SK-N-SH treated with all-trans-retinoic acid at 6 μM for 48 hours (cell line): ENCODE measurements at regions not wholly inside any gene's neighbourhood (a gene's known extent, or its start where the extent isn't known, plus 50 kb on each side); places are given as distances from the start of the nearest gene placed in this dataset.

Experiments
- ARNTL ChIP-seq: fragments of 450-650 bp; formaldehyde crosslinking; IDR thresholded peaks from 2 replicates; pipeline ENCODE4 v1.5.0; 2020; ENCODE audit warnings: low read depth, mild to moderate bottlenecking, moderate library complexity, borderline replicate concordance
- ESRRG ChIP-seq: fragments of 250-450 bp; sonication (Bioruptor Pico); IDR thresholded peaks from 2 replicates; pipeline ENCODE4 v1.6.1; 2021; ENCODE audit warnings: mild to moderate bottlenecking
- ISL1 ChIP-seq: fragments of 250-450 bp; sonication (Bioruptor Pico); IDR thresholded peaks from 2 replicates; pipeline ENCODE4 v2.1.2; 2022; ENCODE audit warnings: mild to moderate bottlenecking, moderate library complexity
- TCF4 ChIP-seq: fragments of 250-450 bp; sonication (Bioruptor Pico); IDR thresholded peaks from 2 replicates; pipeline ENCODE4 v1.8.0; 2021; ENCODE audit warnings: mild to moderate bottlenecking, moderate library complexity, borderline replicate concordance
- ZFP3 ChIP-seq: fragments of 250-450 bp; sonication (Bioruptor Pico); IDR thresholded peaks from 2 replicates; pipeline ENCODE4 v1.5.0; 2020; ENCODE audit warnings: mild to moderate bottlenecking, moderate library complexity
- ZNF565 ChIP-seq: fragments of 450-650 bp; formaldehyde crosslinking; conservative IDR thresholded peaks from 2 replicates; pipeline ENCODE4 v1.5.0; 2020; ENCODE audit warnings: low read depth, mild to moderate bottlenecking, moderate library complexity
- ZNF70 ChIP-seq: fragments of 450-650 bp; formaldehyde crosslinking; IDR thresholded peaks from 2 replicates; pipeline ENCODE4 v1.5.0; 2020; ENCODE audit warnings: mild to moderate bottlenecking, moderate library complexity

DNA sequence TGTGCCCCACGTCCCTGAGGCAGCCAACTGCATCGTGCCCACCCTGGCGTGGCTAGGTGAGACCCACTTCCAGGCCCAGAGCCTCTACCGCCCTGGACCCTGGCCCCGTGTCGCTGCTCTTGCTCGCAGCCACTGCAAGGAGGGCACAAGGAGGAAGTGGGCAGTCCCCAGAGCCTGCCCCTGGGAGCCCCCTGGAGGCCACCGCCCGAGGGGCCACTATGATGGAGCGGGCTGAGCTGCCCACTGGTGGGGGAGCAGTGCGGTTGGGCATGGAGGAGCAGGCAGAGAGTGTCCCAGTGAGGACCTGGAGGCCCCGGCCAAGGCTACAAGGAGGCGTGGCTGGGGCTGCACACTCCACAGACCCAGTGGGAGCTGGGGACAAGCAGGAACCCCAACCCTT is 323.6 kb downstream of the PCNX1 start:
- no peak for TF ChIP-seq ISL1
- TF ChIP-seq ZFP3 (CRISPR knock-in tag): no peak
- no peak for TF ChIP-seq ARNTL (CRISPR knock-in tag)
- no peak for TF ChIP-seq ZNF70 (CRISPR knock-in tag)
- no peak for TF ChIP-seq ZNF565 (CRISPR knock-in tag)
- no peak for TF ChIP-seq ESRRG (CRISPR knock-in tag)
- no peak for TF ChIP-seq TCF4 (CRISPR knock-in tag)
